HuH-7 (cell line): ENCODE measurements at regions not wholly inside any gene's neighbourhood (a gene's known extent, or its start where the extent isn't known, plus 50 kb on each side); places are given as distances from the start of the nearest gene placed in this dataset.

ENCODE experiments used
- DNase-seq: peaks from one replicate; pipeline ENCODE4 v3.0.0; 2011; ENCODE audit warnings: low spot score

DNA sequence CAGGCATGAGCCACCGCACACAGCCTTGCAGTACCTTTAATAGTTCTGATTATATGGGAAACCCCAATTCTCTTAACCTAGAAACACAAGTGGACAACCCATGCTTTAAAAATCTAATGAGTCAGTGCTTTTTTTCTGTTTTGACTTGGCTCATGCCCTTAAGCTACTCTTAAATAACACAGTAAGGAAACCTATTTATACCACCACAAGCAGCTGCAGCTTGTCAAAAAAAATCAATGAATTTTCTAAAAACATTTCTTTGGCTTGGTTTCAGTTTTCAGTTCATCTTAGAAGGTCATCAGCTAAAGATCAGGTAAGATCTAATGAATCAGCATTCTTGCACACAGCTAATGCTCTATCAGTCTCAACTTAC lies 124.1 kb upstream of the DST start:
- DNase-seq: no peak

GRCh38 chr6:56766139-56766805 lies 123.6 kb upstream of the DST start:
- no peak for DNase-seq

- DNase-seq: no peak
Observed at GRCh38 chr6:56765494-56765893, 122.8 kb upstream of the DST start.

GRCh38 chr6:56764081-56764566 lies 121.4 kb upstream of the DST start:
- DNase-seq: peak; percentile 25

GRCh38 chr6:56761651-56762050 lies 119.0 kb upstream of the DST start:
- no peak for DNase-seq

DNA sequence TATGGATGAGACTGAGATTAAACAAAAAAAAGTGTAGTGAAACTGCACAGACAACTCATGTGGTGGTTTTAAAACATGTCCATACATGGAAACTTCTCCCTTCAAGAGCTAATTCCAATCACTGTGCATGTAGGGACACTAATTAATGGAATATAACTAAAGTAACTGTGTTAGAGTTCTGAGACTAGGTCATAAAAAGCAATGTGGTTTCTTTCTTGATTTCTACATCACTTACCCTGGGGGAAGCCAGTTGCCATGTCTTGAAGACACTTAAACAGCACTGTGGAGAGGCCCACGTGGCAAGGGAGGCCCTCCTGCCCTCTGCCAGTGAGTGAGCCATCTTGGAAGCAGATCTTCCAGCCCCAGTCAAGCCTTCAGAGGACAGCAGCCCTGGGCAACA lies 118.2 kb upstream of the DST start:
- no peak for DNase-seq

DNA sequence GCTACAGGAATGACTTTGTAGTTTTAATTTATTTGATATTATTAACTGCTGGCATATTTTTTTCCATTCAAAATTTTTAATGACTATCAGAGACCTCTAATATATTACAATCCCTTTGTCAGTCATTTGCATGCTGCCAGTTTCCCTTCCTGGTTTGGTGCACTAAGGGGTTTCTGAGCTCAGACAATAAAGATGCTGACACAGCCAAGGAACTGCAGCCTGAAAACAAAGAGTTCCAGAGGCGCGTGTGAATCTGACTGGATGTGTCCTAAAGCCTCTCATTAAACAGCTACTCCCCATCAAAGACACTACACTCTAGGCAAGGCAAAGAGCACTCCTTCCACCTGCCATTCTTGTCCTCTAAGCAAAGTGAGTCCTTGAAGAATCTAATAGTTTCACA lies 116.8 kb upstream of the DST start:
- DNase-seq: no peak

DNA sequence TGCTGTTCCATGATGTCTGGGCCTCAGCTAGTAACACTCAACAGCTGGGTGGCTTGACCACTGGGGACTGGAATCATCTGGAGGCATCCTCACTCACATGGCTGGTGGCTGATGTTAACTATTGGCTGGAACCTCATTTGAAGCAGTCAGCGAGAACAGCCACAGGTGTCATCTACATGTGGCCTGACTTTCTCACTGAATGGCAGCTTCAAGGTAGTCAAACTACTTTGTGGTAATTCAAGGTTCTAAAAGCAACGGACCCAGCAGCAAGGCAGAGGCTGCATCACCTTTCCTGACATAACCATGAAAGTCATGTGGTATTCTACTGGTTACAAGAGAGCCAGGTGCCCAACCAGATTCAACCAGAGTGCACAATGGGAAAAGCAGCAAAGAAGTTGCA lies 115.9 kb upstream of the DST start:
- no peak for DNase-seq

DNA sequence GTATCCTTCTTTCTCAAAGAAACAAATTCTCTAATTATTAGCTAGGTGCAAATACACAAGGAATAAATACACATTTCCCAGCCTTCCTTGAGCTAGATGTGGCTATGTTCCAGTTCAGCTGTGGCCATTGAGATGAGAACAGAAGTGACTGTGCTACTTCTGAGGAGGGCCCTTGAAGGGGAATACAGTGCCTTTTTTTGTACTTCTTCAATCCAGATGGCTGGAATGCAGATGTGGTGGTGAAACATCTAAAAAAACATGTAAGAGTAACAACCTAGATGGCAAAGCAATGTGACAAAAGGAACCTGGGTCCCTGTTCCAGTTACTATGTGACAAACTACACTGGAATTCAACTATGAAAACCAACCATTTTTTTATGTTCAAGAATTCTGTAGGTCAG lies 115.4 kb upstream of the DST start:
- no peak for DNase-seq

GRCh38 chr6:56757588-56757984 lies 114.9 kb upstream of the DST start:
- DNase-seq: no peak

DNA sequence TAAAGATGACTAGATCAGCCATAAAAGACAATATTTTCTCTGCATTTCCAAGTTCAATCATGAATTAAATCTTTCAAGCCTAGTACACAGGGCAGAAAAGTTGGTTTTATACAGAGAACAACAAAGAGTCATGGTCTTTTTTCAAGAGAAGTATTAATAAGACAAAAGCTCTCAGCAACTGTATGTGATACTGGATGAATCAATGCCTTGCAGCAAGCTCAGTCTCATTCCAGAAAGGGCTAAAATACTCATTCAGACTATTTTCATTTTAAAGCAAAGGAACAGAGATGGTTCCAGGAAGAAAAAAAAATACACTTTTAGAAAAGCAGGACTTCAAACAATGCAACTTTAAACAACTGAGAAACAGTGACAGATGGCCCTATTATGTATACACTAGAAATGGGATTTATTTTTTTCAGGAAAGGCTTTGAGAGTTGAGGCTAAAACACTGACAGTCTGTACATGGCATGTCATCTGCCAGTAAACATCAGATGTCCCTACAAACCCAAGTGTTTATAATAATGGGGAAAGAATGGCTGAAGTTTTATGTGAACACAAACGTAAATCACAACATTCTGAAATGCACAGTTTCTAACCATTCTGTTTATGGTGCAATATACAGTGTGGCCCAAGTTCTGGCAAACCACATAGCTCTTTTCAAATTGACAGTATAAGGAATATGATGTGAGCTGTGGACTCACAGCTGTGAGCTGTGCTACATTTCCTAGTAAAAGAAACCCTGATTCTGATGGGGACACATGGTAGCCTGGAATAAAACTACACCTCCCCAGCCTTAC lies 114.3 kb upstream of the DST start:
- no peak for DNase-seq

GRCh38 chr6:56756219-56756789 lies 113.6 kb upstream of the DST start:
- DNase-seq: no peak

- no peak for DNase-seq
Observed at GRCh38 chr6:56755040-56755439, 112.4 kb upstream of the DST start.

GRCh38 chr6:56753811-56754210 lies 111.1 kb upstream of the DST start:
- no peak for DNase-seq

- DNase-seq: no peak
Observed at GRCh38 chr6:56752534-56752933, 109.8 kb upstream of the DST start.

DNA sequence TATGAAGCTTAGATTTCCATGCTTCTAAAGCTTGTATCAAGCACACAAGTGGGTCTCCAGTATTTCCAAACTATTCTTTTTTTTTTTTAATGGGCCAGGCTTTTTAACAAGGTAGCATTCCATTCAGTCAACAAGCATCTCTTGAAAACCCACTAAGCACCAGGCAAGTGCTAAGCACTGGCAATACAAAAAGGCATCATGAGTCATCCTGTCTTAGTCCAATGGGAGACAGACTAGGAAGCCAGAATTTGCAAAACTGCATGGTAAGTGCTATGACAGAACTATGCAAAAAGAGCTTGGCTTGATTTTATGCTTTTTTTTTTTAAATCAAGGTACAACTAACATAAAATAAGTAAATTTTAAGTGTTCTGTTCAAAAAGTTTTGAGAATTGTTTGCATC lies 109.3 kb upstream of the DST start:
- DNase-seq: no peak

GRCh38 chr6:56751604-56752003 lies 108.9 kb upstream of the DST start:
- DNase-seq: no peak

DNA sequence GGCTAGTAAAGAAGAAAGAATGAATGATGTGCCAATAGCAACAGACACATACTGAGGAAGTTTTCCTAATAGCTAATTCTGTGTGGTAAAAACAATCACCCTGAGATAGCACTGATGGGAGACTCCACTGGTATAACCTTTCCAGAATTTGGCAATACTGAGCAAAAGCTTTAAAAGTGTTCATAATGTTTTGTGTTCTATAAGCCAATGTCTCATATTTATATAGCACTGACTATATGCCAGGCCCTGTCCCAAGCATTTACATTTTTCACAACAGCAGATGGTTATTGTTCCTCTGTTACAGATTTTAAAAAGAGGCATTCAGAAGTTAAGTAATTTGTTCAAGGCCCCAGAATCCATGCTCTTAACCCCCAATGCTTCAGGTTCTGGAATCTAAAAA lies 108.0 kb upstream of the DST start:
- DNase-seq: no peak

DNA sequence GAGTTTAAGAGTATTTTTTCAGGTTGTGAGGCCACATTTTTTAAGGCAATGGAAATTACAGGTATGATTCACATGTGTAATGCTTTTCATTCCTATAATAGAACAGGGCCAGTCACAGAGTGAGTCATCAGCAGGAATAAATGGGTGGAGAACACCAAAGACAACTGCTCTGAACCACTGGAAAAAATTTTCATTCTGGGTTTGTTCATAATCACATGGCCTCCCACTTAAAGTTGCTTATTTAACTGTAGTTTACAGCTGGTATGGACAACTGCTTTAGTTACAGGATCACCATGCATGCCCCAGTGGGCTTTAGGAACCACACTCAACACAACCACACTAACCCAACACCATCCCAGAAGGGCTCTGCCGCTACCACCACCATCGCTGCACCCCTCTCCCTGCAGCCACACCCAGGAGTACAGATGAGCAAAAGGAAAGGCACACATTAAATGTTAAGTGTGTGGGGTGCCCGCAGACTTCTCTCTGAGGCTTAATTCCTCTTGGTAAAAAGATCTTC lies 107.0 kb upstream of the DST start:
- DNase-seq: no peak

- no peak for DNase-seq
Observed at GRCh38 chr6:56746767-56747504, 104.2 kb upstream of the DST start.

GRCh38 chr6:56745971-56746370 lies 103.3 kb upstream of the DST start:
- DNase-seq: no peak

- DNase-seq: no peak
Observed at GRCh38 chr6:56745081-56745480, 102.4 kb upstream of the DST start.

- DNase-seq: no peak
Observed at GRCh38 chr6:56744528-56744927, 101.8 kb upstream of the DST start.
